SU-DHL-6 (cell line): ENCODE measurements at regions not wholly inside any gene's neighbourhood (a gene's known extent, or its start where the extent isn't known, plus 50 kb on each side); places are given as distances from the start of the nearest gene placed in this dataset.

Source experiments
- EZH2phosphoT487 ChIP-seq: fragments of 200-600 bp; sonication (generic), shearing (Covaris generic); conservative IDR thresholded peaks from 2 replicates; pipeline ENCODE4 v1.6.1; 2018; ENCODE audit warnings: mild to moderate bottlenecking, antibody characterized with exemption, low read length, moderate library complexity, mixed read lengths
- TF ChIP-seq, protein P1 (sequence below): fragments of 200-600 bp; sonication (generic); IDR thresholded peaks from one replicate; pipeline ENCODE4 v1.5.1; 2017; ENCODE audit warnings: antibody characterized with exemption, mild to moderate bottlenecking, low read length, moderate library complexity; ENCODE audit not compliant: insufficient read depth, poor library complexity, severe bottlenecking

DNA sequence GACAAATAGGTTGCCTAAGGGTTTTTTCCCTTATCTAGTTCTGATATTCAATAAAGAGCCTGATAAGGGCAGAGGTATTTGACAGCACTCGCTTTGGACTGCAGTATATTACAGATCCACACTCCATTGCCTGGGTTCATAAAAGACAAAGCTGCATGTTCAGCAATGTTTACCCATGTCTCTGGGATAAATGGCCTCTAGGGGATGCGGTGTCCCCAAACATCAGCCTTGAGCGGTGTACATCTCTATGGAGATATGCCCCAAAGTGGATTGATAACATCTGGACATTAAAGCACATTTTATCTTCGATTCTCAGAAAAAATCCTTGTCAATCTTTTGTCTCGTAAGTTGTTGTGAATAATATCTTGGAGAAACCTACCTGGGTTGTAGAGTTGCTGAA is 660.8 kb upstream of the AADAT start:
- TF ChIP-seq, protein P1, sequence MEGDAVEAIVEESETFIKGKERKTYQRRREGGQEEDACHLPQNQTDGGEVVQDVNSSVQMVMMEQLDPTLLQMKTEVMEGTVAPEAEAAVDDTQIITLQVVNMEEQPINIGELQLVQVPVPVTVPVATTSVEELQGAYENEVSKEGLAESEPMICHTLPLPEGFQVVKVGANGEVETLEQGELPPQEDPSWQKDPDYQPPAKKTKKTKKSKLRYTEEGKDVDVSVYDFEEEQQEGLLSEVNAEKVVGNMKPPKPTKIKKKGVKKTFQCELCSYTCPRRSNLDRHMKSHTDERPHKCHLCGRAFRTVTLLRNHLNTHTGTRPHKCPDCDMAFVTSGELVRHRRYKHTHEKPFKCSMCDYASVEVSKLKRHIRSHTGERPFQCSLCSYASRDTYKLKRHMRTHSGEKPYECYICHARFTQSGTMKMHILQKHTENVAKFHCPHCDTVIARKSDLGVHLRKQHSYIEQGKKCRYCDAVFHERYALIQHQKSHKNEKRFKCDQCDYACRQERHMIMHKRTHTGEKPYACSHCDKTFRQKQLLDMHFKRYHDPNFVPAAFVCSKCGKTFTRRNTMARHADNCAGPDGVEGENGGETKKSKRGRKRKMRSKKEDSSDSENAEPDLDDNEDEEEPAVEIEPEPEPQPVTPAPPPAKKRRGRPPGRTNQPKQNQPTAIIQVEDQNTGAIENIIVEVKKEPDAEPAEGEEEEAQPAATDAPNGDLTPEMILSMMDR = no peak
- TF ChIP-seq EZH2phosphoT487 = no peak
